Hepatocyte (in vitro differentiated cells): ENCODE measurements at regions not wholly inside any gene's neighbourhood (a gene's known extent, or its start where the extent isn't known, plus 50 kb on each side); places are given as distances from the start of the nearest gene placed in this dataset.

Experiments used
- EZH2phosphoT487 ChIP-seq: fragments of 200-600 bp; sonication (generic); IDR thresholded peaks from one replicate; pipeline ENCODE4 v1.6.1; 2018; ENCODE audit warnings: antibody characterized with exemption, mild to moderate bottlenecking, low read depth, moderate library complexity; ENCODE audit not compliant: unreplicated experiment, severe bottlenecking
- TF ChIP-seq, protein P1 (sequence below): fragments of 200-600 bp; sonication (generic); IDR thresholded peaks from 2 replicates; pipeline ENCODE4 v1.5.1; 2016; ENCODE audit warnings: antibody characterized with exemption, mild to moderate bottlenecking; ENCODE audit not compliant: poor library complexity

DNA sequence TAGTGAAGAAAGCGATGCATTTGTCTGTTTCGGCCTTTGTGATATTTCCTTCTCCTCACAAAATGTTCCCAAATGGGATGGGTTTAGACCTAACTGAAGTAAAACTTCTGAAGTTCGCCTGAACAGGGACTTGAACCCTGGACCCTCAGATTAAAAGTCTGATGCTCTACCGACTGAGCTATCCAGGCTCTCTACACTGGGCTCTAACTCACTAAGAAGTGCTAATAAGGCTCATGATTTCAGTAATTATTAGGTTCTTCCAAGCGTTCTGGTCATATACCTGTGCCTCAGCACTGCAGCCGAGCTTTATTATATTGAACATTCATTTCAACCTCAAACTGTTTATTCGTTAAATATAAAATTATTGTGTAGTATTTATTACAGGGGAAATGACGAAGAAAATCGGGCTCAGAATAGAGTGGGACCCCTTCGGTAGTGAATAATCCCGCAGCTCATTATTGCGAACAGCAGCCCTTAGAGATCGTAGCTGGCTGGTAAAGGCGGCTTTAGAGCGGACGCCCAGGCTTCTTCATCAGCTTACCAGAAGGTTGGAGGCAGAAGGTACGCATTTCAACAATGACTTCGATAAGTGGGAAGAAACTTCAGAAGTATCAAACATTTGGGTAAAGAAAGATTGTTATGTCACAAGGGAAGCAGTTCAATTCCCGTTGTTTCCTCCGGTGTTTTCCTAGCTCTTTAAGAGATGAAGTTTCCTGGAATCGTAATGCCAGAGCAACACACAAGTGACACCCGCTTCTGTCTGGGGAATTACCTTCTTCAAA is 119.0 kb upstream of the ZNF184 start:
- TF ChIP-seq, protein P1, sequence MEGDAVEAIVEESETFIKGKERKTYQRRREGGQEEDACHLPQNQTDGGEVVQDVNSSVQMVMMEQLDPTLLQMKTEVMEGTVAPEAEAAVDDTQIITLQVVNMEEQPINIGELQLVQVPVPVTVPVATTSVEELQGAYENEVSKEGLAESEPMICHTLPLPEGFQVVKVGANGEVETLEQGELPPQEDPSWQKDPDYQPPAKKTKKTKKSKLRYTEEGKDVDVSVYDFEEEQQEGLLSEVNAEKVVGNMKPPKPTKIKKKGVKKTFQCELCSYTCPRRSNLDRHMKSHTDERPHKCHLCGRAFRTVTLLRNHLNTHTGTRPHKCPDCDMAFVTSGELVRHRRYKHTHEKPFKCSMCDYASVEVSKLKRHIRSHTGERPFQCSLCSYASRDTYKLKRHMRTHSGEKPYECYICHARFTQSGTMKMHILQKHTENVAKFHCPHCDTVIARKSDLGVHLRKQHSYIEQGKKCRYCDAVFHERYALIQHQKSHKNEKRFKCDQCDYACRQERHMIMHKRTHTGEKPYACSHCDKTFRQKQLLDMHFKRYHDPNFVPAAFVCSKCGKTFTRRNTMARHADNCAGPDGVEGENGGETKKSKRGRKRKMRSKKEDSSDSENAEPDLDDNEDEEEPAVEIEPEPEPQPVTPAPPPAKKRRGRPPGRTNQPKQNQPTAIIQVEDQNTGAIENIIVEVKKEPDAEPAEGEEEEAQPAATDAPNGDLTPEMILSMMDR: no peak
- no peak for TF ChIP-seq EZH2phosphoT487
